ENCODE measurements at regions not wholly inside any gene's neighbourhood (a gene's known extent, or its start where the extent isn't known, plus 50 kb on each side); places are given as distances from the start of the nearest gene placed in this dataset.

DNA sequence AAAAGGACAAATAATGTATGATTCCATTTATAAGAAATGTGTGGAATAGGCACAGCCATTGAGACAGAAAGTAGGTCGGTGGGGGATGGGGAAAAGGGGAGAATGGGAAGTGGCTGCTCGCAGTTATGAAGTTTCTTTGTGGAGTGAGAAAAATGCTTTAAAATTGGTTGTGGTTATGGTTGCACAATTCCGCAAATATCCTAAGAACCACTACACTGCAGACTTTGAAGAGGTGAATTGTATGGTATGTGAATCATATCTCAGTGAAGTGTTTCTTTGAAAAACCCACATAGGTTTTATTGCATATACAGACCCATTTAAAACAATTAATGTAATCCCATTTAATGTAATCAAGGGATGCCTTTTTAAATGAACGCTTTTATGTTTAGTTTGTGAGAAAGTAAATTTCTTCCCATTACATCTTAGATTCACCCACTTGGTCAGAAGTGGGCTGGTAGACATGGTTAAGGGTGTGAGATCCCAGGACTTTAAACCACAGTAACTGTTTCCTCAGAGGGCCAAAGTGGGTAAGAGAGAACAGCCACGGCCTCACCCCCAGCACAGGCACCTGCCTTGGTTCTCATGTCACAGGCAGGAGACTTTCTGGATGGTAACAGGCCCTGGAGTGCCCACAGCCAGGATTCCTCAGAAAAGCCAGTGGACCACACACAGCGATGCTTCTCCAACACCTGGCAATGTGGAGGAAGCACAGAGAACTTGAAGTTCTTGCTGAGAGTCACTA lies 119.3 kb upstream of the GJB6 start:
- DNase-seq, result no peak

DNA sequence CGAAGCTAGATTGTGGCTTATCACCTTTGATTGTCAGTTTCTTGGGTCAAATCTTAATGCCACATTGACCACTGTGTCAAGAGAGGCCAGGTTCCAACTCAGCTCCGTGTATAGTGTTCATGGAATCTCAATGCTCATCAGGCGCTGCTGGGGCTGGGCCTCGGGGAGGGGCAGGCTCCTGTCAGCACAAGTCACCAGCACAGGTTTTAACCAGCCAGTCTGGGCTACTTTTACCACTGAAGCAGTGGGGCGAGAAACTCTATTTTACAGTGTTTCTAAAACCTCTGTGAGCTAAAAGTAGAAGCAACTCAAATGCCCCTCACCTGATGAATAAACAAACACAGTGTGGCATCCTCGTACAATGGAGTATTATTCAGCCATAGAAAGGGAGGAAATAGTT lies 118.7 kb upstream of the GJB6 start:
- DNase-seq, result no peak

DNA sequence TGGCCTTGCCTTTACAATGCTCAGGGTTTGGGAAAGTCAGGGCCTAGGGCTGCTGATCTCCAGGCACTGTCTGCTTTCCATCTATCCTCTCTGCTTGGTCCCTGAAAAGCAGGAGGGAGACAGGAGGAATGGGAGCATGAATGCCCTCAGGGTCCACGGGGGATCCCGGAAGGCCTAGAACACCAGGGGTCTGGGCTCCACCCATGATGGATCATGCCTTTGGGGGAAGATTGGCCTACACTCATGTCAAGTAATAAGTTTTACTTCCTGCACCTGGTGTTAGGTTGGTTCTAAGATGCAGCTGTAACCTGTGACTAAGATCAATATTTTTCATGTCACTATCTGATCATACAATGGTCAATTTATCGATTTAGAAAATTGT lies 118.3 kb upstream of the GJB6 start:
- no peak for DNase-seq

DNA sequence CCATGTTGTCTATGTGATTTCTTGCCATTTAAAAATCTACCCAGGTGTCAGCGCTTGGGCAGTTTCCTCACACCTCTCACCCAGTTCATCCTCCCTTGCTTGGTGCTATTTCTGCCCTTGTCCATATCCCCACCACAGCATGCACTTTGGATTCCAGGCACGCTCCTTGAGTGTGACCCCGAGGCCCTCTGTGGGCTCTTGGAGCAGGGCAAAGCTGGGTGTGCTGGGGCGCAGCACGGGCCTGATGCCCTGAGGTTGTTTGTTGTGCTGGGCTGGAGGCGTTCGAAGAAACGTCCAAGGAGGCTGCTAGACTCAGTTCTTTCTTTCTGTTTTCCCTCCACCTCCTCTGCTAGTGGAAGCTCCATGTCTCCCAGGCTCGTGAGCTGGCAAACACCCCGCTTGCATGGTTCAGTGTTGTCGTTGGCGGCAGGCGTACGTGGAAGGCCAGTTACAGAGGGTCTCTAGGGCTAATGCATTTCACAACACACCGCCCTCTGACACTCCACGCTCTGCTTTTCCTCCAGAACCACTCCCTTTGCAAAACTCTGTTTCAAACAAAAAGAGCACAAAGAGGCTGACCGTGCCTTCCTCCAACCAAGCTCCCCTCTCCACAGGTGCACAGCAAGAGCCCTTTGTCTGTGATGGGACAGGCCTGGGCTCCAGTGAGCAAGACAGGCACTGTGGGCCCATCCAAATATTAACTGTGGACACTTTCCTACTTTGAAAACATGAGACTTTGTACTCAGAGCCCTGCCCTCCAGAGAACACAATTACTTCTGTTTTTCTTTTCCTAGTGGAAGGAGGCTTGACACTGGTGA lies 117.7 kb upstream of the GJB6 start:
- no peak for DNase-seq

DNA sequence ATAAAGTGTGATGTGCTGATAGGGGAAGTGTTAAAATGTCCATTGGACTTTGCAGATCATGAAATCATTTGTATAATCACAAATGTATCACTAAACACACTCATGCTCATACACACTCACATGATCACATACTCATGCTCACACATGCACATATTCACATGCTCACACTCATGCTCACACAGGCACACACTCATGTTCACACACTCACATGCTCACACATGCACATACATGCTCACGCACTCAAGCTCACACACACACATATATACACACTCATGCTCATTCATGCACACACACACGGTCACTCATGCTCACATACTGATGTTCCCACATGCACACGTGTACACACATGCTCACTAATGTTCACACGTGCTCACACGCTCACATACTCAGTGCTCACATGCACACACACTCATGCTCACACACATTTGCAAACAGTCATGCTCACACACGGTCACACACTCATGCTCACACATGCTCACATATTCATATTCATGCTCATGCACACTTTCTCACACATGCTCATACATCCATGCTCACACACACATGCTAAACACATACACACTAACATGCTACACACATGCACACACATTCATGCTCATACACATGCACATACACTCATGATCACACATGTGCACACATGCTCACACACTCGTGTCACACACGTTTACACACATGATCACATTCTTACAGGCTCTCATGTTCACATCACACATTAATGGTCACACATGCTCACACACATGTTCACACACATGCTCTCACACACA lies 116.7 kb upstream of the GJB6 start:
- DNase-seq, result no peak

DNA sequence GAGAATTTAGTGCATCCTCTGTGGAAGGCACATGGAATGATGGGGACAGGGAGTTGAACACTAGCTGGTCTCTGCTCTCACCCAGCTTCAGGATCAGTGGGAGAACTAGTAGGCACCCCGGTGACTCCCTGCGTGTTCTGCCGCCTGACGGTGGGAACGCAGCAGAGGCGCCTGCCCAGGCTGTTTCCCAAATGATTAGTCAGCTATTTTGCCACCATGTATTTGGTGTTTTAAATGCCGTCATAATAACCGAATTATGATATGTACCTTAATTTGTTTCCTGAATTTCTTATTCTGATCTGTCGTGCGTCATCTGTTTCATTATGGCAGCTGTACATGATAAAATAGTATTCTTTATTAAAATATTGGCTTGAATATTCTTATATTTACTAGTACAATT lies 115.9 kb upstream of the GJB6 start:
- DNase-seq, result no peak

DNA sequence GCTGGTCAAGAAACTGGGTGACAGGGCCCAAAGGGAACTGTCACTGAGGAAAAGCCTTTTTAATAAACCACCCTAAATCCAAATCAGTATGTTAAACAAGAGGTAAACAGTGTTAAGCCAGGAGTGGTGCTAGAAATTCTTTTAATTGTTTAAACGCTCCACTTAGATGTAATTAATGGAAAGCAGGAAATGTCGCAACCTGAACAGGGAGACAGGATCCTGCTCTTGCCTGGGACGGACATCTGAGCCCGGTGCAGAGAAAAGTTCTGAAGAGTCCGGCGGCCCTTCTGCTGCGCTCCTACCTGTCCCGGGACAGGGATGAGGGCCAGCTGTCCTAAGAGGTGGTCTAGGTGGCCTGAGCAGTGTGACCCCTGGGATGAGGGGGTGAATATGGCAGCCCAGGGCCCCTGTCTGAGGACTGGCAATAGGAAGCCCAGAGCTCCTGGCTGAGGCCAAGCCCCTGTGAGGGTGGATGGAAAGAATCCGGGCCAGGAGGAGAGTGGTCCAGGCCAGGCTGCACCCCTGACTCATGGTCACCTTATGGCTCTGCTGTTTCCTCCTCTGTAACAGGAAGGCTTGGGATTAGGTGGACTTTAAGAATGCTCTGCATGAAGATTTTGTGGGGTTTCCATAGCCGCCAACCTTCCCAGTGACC lies 112.8 kb upstream of the GJB6 start:
- DNase-seq, result no peak

DNA sequence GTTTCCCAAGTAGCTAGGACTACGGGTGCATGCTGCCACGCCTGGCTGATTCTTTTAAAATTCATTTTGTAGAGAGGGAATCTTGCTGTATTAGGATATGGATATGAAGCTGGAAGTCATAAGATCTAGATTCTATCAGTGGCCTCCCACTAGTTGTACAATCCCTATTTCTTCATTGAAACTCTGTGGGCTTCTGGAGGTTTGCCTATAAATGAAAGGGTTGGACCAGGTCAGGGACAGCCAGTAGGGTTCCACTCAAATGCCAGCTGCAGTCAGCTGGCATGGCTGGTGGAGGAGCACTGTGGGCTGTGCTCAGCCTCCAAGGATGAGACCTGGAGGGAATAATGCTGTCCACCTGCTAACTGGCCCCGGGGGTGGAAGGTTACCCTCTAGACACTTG lies 110.2 kb upstream of the GJB6 start:
- DNase-seq, result no peak

DNA sequence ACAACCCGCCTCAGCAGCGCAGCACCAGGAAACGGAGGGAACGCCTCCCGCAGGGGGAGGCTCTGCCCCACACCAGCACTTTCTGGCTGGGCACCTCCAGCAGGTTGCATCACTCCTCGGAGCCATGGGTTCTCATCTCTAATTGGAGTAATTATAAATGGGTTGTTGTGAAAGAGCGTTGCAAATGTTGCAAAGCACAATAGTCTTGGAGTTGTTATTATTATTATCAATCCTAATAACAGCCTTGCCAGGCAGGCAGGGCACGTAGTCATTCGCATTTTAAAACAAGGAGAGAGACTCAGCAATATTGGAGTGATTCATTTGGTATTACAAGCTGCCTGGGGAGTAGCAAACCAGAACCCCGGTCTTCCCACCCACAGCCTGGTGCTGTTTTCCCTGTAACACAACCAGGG lies 108.6 kb upstream of the GJB6 start:
- DNase-seq, result no peak

DNA sequence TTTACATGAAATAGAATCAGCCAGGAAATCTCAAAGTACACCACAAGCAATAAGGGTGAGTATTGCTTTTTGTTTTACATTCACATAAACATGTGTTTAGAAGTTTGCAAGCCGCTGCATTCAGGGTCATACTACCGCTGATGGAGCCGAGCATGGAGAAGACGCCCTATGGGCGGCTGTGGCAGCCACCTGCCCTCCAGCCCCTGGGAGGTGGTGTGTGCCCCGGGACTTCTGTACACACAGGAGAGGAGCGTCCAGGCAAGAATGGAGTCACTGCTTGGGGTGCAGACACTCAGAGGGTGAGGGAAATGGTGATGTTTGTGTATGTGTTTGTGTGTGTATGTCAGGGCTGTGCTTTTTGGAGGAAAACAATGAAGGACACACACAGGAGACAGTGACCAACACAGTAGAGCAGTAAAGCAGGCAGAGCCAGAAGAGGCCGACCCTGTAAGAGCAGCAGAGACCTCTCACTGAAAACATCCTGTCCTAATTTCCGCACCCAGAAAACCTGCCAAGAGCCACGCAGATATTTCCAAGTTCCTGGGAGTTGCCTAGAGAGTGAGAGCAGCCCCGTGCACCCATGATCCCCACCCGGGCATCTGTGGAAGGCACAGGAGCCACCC lies 108.1 kb upstream of the GJB6 start:
- no peak for DNase-seq

DNA sequence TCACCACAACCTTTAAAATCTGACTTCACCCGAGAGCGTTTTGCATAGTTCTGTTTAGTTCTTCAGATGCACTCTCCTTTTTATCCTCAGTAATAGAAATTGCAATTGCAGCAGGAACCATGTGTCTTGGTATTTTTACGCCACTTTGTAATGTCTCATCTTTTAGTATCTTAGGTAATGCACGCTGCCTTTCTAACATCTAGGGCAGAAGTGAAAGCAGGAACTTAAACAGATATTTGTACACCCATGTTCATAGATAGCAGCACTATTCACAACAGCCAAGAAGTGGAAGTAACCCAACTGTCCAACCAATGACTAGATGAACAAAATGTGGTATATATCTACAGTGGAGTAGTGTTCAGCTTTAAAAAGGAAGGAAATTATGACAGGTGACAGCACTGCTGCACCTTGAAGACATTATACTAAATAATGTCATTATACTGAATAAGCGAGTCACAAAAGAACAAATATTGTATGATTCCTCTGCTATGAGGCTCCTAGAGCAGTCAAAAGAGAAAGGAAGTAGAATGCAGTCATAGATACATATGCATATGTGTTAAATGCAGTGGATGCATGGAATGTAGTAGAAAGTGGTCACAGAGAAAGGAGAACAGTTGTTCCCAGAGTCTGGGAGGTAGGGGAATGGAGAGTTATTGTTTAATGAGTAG lies 105.9 kb upstream of the GJB6 start:
- no peak for DNase-seq

DNA sequence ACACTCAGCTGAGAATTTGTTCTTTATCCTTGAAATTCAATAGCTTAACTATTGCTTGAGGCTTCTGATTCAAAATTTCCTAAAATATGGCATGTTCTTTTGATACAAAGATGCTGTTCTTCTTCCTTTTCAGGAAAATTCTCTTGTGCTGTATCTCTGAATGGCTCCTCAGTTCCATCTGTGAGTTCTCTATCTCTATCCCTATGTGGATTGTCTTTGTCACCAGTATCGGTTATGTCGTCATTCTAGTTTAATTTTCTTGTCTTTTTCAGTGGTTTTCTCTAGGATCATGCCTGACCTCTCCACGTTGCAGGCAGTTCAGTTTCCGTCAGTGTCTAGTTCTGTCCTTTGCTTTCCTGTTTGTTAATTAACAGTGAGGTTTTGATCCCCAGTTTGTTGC lies 104.6 kb upstream of the GJB6 start:
- DNase-seq, result no peak

DNA sequence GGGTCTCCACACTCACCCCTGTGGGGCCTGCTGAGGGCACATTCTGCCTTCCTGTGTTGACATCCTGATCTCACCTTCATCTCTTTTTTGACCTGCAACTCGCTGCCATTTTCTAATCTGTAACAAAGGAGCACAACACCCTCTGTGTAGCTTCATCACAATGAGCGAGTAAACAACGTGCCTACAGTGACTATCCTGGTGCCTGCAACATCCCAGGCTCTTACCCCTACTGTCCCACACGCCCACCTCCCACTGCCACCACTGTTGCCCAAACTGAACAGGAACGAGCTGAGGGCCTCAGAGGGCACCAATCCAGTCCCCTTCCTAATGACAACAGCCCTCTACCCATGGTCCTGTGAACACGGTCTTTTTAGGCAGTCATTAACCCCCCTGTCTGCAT lies 102.2 kb upstream of the GJB6 start:
- DNase-seq, result no peak

DNA sequence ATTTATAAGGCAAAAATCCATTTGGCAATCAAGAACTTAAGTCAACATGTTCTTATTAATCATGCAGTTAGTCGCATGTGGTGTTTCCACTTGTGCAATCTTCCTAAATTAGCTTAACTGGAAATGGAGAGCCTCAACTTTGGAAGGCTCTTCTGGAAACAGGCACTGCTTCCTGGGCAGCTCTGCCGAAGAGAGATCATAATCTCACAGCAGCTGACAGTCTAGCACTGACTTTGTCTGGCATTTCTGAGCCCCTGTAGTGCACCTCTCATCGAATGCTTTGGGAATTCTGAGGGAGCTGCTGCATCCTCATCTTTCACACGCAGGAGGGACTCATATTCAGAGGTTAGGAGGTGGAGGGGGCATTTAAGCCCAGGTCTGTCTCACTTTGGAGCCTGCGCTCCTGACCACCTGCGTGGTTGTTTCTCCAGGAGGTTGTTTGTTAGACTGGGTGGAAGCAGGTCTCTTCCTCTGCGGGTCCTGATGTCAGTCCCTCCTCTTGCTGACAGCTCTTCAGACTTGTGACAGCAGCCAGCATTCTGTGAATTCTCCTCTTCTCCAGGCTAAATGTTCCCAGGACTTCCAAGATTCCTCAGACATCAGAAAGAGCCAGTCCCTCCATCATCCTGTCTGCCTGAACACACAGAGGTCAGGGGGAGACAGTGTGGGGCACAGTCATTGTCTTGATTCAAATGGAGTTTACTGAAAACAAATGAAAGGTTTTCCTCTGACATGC lies 100.4 kb upstream of the GJB6 start:
- DNase-seq, result no peak

DNA sequence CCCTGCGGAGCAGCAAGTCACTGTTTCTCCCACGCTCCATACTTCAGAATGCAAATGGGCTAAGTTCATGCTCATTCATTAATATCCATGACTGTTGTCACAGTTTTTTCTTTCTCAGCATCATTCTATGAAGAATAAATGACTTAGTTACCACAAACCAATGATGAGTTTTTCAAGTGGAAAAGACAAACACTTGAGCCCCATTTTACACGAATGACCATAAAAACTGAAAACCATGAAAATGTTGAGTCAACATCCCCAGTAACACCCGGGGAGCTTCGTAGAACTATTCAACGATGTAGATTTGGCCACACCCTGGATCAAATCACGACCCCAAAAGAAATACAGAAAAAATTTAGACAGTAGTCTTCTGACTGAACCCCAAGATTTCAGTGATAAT lies 99.8 kb upstream of the GJB6 start:
- DNase-seq, result no peak

DNA sequence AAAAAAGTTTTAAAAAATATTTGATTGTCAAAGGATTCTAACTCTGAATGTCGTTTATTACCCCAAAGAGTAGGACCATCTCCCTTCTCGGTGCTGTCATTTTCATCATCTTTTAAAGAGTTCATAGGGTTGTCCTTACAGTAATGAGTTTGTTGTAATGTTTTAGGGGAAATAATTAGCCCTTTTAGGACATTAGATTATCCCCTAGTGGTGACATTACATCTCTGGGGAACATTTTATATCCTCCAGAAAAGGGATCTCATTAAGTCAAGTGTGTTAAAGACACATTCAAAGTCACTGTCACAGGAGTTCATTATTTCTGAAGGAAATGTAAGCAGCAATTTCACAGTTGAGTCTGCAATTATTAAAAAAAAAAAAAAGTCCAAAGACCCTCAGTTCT lies 99.3 kb upstream of the GJB6 start:
- DNase-seq, result no peak

DNA sequence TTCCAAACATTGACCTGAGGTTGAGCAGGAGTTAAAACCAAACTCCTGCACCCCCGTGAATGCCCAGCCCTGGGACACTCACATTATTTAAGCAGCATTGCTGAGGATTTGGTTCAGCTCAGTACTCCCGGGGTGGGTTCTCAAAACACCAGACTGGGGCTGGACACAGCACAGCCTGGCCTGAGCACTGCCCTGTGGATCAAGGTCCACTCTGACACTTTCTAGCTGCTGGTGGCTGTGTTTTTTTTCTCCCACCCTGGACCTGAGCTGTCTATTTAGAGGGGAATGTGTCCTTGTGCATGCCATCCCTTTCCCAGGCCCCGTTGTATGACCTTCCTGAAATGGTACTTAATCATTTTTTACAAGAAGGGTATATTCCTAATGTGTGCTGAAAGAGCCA lies 94.7 kb upstream of the GJB6 start:
- DNase-seq, result no peak

DNA sequence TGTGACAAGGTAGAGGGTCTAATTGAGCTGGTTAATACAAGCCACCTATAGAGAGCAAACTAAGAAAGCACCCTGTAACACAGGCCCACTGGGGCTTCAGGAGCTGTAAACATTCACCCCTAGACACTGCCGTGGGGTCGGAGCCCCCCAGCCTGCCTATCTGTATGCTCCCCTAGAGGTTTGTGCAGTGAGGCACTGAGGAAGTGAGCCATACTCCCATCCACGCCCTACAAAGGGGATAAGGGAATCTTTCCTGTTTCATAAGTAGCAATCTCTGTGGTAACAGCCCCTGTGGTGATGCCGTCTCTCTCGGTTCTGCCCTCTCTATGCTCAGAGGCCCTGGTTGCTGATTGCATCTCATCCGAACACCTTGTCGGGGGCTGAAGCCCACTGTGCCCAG lies 94.2 kb upstream of the GJB6 start:
- DNase-seq, result no peak

DNA sequence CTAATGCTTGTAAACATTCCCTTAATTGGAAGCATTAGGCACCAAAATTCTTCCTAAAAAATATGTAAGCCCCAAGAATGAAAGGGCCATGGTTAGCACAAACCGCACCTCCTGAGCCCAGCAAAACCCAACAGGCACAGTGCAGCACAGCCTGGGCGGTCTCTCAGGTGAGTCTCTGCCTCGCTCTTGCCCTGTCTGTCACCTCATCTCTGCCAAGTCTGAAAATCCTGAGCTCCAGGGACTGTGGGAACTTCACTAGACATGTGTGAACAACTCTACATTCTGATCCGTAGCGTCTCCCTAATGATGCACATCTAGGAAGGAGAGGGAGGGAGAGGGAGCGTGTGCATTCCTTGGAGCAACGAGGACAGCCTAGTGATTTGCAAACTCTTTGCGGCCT lies 88.8 kb upstream of the GJB6 start:
- no peak for DNase-seq

DNA sequence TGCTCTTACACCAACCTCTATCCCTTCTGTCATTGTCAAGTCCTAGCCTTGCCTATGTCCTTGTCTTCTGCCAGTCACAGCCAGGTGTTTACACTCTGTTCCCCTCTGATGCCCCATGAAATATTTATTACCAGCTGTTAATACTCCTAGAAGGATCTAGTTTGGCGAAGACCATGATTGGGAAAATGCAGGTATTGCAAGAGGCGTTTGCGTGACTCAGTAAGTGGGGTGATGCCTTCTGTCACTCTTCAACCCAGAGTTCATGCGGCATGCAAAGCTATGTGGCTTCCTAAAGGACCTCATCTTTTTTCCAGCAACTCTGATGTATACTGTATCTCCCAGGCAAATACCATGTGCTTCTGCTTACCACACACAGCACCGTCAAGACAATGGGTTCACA lies 81.8 kb upstream of the GJB6 start:
- DNase-seq, result no peak

DNA sequence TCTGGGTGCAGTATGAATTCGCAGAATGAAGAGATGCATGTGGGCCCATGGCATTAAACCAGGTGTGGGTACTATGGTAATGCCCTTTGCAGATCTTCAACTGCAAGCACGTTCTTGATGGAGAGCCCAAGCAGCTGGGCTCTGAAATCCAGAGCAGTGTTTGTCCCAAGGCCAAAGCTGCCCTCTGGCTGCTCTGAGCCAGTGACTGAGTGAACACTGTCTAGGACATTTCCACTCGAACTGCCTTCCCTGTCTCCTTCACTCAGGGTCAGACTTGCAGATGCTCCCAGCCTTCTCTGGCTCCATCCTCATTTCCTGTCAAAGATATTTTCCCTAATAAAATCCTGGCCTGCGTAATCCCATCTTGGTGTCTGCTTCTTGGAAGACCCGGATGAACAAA lies 80.2 kb upstream of the GJB6 start:
- DNase-seq, result no peak
